ENCODE measurements at regions not wholly inside any gene's neighbourhood (a gene's known extent, or its start where the extent isn't known, plus 50 kb on each side); places are given as distances from the start of the nearest gene placed in this dataset.

DNA sequence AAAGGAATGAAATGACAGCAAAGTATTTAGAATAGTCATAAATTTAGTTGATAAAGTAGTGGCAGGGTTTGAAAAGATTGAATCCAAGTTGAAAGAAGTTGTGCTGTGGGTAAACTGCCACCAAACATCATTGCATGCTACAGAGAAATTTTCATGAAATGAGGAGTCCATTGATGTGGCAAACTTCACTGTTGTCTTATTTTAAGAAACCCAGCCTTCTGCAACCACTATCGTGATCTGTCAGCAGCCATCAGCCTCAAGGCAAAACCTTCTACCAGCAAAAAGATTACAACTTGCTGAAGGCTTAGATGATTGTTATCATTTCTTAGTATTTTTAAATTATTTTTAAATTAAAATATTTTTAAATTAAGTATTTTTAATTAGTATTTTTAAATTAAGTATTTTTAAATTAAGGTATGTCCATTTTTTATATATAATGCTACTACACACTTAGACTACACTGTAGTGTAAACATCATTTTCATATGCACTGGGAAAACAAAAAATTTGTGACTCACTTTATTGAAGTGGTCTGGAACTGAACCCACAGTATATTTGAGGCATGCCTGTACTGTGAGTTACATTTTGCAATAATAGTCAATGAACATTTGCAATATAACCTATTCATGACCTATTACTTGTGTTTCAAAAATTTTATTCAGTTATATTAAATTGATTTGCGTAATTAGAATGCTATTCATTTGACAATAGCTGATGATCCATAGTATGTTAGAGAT lies 67.2 kb upstream of the SYT1 start:
- Histone ChIP-seq H3K36me3 (ENCODE audit: control insufficient read depth in 5 of 5, insufficient read depth in 5 of 5, low read length in 5 of 5) (no peaks in the 10 kb centered on the region), H3K4me1 (ENCODE audit: control insufficient read depth in 5 of 5, insufficient read depth in 5 of 5, low read length in 5 of 5) (no peaks in the 10 kb centered on the region), H3K9me3 (ENCODE audit: control insufficient read depth in 5 of 5, low read length in 5 of 5) (peaks cover 0 to 8% (median 0%) of the 10 kb centered on the region in 5 donors), H3K9ac (ENCODE audit: low read length in 5 of 5) (no peak overlapping the region), H3K27ac (ENCODE audit: low read depth, low read length) (no peak overlapping the region), H3K4me3 (ENCODE audit: low read depth in 1 of 5, low read length in 5 of 5) (no peak overlapping the region), H3K27me3 (ENCODE audit: control insufficient read depth in 5 of 5, insufficient read depth in 4 of 5, low read length in 5 of 5) (no peaks in the 10 kb centered on the region)

DNA sequence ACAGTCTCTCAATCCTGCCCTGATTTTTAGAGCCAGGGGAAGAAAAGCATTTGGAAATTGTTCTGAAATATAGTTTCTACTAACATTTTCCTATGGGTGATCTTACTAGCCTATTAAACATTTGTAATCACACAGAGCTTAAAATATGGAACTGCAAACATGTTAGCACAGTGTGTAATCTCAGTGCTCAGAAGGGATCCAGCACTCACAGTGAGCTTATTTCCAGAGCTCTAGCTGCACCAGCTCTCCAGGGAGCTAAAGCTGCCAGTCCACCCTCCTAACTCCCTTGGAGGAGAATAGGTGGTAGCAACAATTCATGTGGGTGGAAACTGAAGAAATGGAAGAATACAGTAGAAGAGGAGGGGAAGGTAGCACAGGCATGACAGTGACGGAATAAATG lies 64.9 kb upstream of the SYT1 start:
- Histone ChIP-seq H3K9me3 (ENCODE audit: control insufficient read depth in 5 of 5, low read length in 5 of 5) (peaks cover 0 to 6% (median 0%) of the 10 kb centered on the region in 5 donors), H3K4me3 (ENCODE audit: low read depth in 1 of 5, low read length in 5 of 5) (no peak overlapping the region), H3K9ac (ENCODE audit: low read length in 5 of 5) (no peak overlapping the region), H3K27ac (ENCODE audit: low read depth, low read length) (no peak overlapping the region), H3K27me3 (ENCODE audit: control insufficient read depth in 5 of 5, insufficient read depth in 4 of 5, low read length in 5 of 5) (no peaks in the 10 kb centered on the region), H3K4me1 (ENCODE audit: control insufficient read depth in 5 of 5, insufficient read depth in 5 of 5, low read length in 5 of 5) (no peaks in the 10 kb centered on the region), H3K36me3 (ENCODE audit: control insufficient read depth in 5 of 5, insufficient read depth in 5 of 5, low read length in 5 of 5) (no peaks in the 10 kb centered on the region)

- H3K9ac ChIP-seq (ENCODE audit: low read length in 5 of 5): no peak overlapping the region
- no peak overlapping the region for H3K27ac ChIP-seq (ENCODE audit: low read depth, low read length)
- H3K9me3 ChIP-seq (ENCODE audit: control insufficient read depth in 5 of 5, low read length in 5 of 5): no peaks in the 10 kb centered on the region
- H3K4me3 ChIP-seq (ENCODE audit: low read depth in 1 of 5, low read length in 5 of 5): no peak overlapping the region
- no peaks in the 10 kb centered on the region for H3K27me3 ChIP-seq (ENCODE audit: control insufficient read depth in 5 of 5, insufficient read depth in 4 of 5, low read length in 5 of 5)
- H3K36me3 ChIP-seq (ENCODE audit: control insufficient read depth in 5 of 5, insufficient read depth in 5 of 5, low read length in 5 of 5): no peaks in the 10 kb centered on the region
- no peaks in the 10 kb centered on the region for H3K4me1 ChIP-seq (ENCODE audit: control insufficient read depth in 5 of 5, insufficient read depth in 5 of 5, low read length in 5 of 5)
Measured at GRCh38 chr12:78802593-78802992, 62.0 kb upstream of the SYT1 start.

DNA sequence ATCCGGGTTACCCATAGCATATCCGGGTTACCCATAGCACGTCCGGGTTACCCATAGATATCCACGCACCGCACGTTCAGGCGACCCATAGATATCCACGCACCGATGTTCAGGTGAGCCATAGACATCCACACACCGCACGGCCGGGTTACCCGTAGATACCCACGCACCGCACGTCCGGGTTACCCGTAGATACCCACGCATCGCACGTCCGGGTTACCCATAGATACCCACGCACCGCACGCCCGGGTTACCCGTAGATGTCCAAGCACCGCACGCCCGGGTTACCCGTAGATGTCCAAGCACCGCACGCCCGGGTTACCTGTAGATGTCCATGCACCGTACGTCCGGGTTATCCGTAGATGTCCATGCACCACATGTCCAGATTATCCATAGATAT lies 60.3 kb upstream of the SYT1 start:
- Histone ChIP-seq H3K4me1 (ENCODE audit: control insufficient read depth in 5 of 5, insufficient read depth in 5 of 5, low read length in 5 of 5) (no peaks in the 10 kb centered on the region), H3K4me3 (ENCODE audit: low read depth in 1 of 5, low read length in 5 of 5) (no peak overlapping the region)

More for the DNA sequence above, 60.3 kb upstream of the SYT1 start:
- H3K27ac ChIP-seq (ENCODE audit: low read depth, low read length): no peak overlapping the region
- H3K36me3 ChIP-seq (ENCODE audit: control insufficient read depth in 5 of 5, insufficient read depth in 5 of 5, low read length in 5 of 5): no peaks in the 10 kb centered on the region
- no peak overlapping the region for H3K9ac ChIP-seq (ENCODE audit: low read length in 5 of 5)
- no peaks in the 10 kb centered on the region for H3K9me3 ChIP-seq (ENCODE audit: control insufficient read depth in 5 of 5, low read length in 5 of 5)
- no peaks in the 10 kb centered on the region for H3K27me3 ChIP-seq (ENCODE audit: control insufficient read depth in 5 of 5, insufficient read depth in 4 of 5, low read length in 5 of 5)
